Endodermal cell (in vitro differentiated cells): ENCODE measurements at regions not wholly inside any gene's neighbourhood (a gene's known extent, or its start where the extent isn't known, plus 50 kb on each side); places are given as distances from the start of the nearest gene placed in this dataset.

Source experiments
- DNase-seq: peaks from one replicate; pipeline ENCODE4 v3.0.0-alpha.2; 2017
- H3K27ac ChIP-seq: 2 replicates; pipeline ENCODE4 v1.5.1; 2013; ENCODE audit warnings: mild to moderate bottlenecking, low read depth, low read length, moderate library complexity
- H3K27me3 ChIP-seq: 2 replicates; pipeline ENCODE4 v1.6.1; 2013; ENCODE audit warnings: mild to moderate bottlenecking, low read length, moderate library complexity; ENCODE audit not compliant: insufficient read depth, control insufficient read depth, poor library complexity, severe bottlenecking
- H3K36me3 ChIP-seq: 2 replicates; pipeline ENCODE4 v1.7.0; 2013; ENCODE audit warnings: mild to moderate bottlenecking, low read length, moderate library complexity; ENCODE audit not compliant: control insufficient read depth, insufficient read depth
- H3K4me1 ChIP-seq: one replicate; pipeline ENCODE4 v1.7.0; 2013; ENCODE audit warnings: low read length; ENCODE audit not compliant: control insufficient read depth, insufficient read depth
- H3K4me3 ChIP-seq: 2 replicates; pipeline ENCODE4 v1.5.1; 2013; ENCODE audit warnings: mild to moderate bottlenecking, low read length, moderate library complexity
- H3K9ac ChIP-seq: 2 replicates; pipeline ENCODE4 v1.6.1; 2013; ENCODE audit warnings: mild to moderate bottlenecking, low read length, moderate library complexity; ENCODE audit not compliant: poor library complexity, severe bottlenecking; ENCODE audit errors: extremely low read depth
- H3K9me3 ChIP-seq: 2 replicates; pipeline ENCODE4 v1.6.1; 2013; ENCODE audit warnings: mild to moderate bottlenecking, low read length, moderate library complexity; ENCODE audit not compliant: control insufficient read depth
- H3K27ac Mint-ChIP-seq: 2 replicates; pipeline ENCODE4 v1.8.0; 2020; ENCODE audit warnings: mixed read lengths
- H3K27me3 Mint-ChIP-seq: 2 replicates; pipeline ENCODE4 v1.8.0; 2021; ENCODE audit warnings: mild to moderate bottlenecking, mixed read lengths; ENCODE audit not compliant: insufficient read depth
- H3K36me3 Mint-ChIP-seq: 2 replicates; pipeline ENCODE4 v1.8.0; 2020; ENCODE audit warnings: low read depth, mixed read lengths
- H3K4me1 Mint-ChIP-seq: 2 replicates; pipeline ENCODE4 v1.8.0; 2020; ENCODE audit warnings: mixed read lengths
- H3K4me3 Mint-ChIP-seq: 2 replicates; pipeline ENCODE4 v1.8.0; 2020; ENCODE audit warnings: mild to moderate bottlenecking, moderate library complexity, mixed read lengths
- H3K9me3 Mint-ChIP-seq: 2 replicates; pipeline ENCODE4 v1.8.0; 2020; ENCODE audit warnings: mild to moderate bottlenecking, mixed read lengths
- CTCF ChIP-seq: fragments of 200-600 bp; sonication (generic); conservative IDR thresholded peaks from 2 replicates; pipeline ENCODE4 v1.5.0; 2021; ENCODE audit warnings: antibody characterized with exemption, mild to moderate bottlenecking
- WGBS, 2 experiments: methylation state at CpG; one replicate each; pipeline versions ENCODE4 v1.1.5 to v1.1.7; 2013; ENCODE audit warnings: missing lambda C conversion rate in 2 of 2, mixed read lengths in 1 of 2; ENCODE audit not compliant: insufficient coverage in 1 of 2, insufficient read length in 1 of 2; 5-methylcytosine and 5-hydroxymethylcytosine counted together

GRCh38 chr6:33860006-33860405, 56.2 kb upstream of the MLN start:
- 86 to 93% methylated on average over 1 to 6 of the region's 6 CpGs for WGBS, 2 experiments
- H3K4me3 Mint-ChIP-seq: no peak overlapping the region

GRCh38 chr6:33858804-33859505, 55.2 kb upstream of the MLN start:
- Histone ChIP-seq H3K27me3 (no peaks in the 10 kb centered on the region), H3K4me1 (no peaks in the 10 kb centered on the region), H3K9me3 (no peaks in the 10 kb centered on the region), H3K9ac (no peak overlapping the region), H3K36me3 (no peaks in the 10 kb centered on the region), H3K4me3 (no peak overlapping the region), H3K27ac (no peak overlapping the region)
- DNase-seq: no peak
- H3K36me3 Mint-ChIP-seq: no peaks in the 10 kb centered on the region
- no peak for TF ChIP-seq CTCF
- H3K9me3 Mint-ChIP-seq: no peaks in the 10 kb centered on the region
- peaks cover 11% of the 10 kb centered on the region for H3K4me1 Mint-ChIP-seq
- no peak overlapping the region for H3K27ac Mint-ChIP-seq
- WGBS, 2 experiments: 89 to 91% methylated on average over 10 to 16 of the region's 16 CpGs
- peaks cover 10% of the 10 kb centered on the region for H3K27me3 Mint-ChIP-seq
- no peak overlapping the region for H3K4me3 Mint-ChIP-seq

More at GRCh38 chr6:33860006-33860405, 56.2 kb upstream of the MLN start:
- Mint-ChIP-seq H3K27me3 (peaks cover 5% of the 10 kb centered on the region), H3K27ac (no peak overlapping the region), H3K9me3 (no peaks in the 10 kb centered on the region), H3K36me3 (no peaks in the 10 kb centered on the region), H3K4me1 (peaks cover 11% of the 10 kb centered on the region)
- Histone ChIP-seq H3K36me3 (no peaks in the 10 kb centered on the region), H3K4me3 (no peak overlapping the region), H3K9me3 (no peaks in the 10 kb centered on the region), H3K9ac (no peak overlapping the region), H3K27ac (no peak overlapping the region), H3K27me3 (no peaks in the 10 kb centered on the region), H3K4me1 (no peaks in the 10 kb centered on the region)
- no peak for DNase-seq
- no peak for TF ChIP-seq CTCF

GRCh38 chr6:33857932-33858475, 54.2 kb upstream of the MLN start:
- Histone ChIP-seq H3K27ac (no peak overlapping the region), H3K9ac (no peak overlapping the region), H3K36me3 (no peaks in the 10 kb centered on the region), H3K9me3 (no peaks in the 10 kb centered on the region), H3K4me1 (no peaks in the 10 kb centered on the region), H3K27me3 (no peaks in the 10 kb centered on the region), H3K4me3 (no peak overlapping the region)
- H3K27ac Mint-ChIP-seq: no peak overlapping the region
- TF ChIP-seq CTCF: no peak
- H3K4me3 Mint-ChIP-seq: no peak overlapping the region
- 93% methylated on average over 7 of the region's 7 CpGs; no CpG with 5 or more reads in 1 of the 2 experiments for WGBS, 2 experiments
- DNase-seq: no peak
- H3K27me3 Mint-ChIP-seq: peaks cover 10% of the 10 kb centered on the region
- H3K9me3 Mint-ChIP-seq: no peaks in the 10 kb centered on the region
- H3K36me3 Mint-ChIP-seq: no peaks in the 10 kb centered on the region
- peaks cover 11% of the 10 kb centered on the region for H3K4me1 Mint-ChIP-seq
